ENCODE measurements at regions not wholly inside any gene's neighbourhood (a gene's known extent, or its start where the extent isn't known, plus 50 kb on each side); places are given as distances from the start of the nearest gene placed in this dataset.
"Not testable (repeated sequence)": the region's sequence is repeated elsewhere in the genome, so short reads cannot be mapped to it uniquely, and the experiment has no call there.

DNA sequence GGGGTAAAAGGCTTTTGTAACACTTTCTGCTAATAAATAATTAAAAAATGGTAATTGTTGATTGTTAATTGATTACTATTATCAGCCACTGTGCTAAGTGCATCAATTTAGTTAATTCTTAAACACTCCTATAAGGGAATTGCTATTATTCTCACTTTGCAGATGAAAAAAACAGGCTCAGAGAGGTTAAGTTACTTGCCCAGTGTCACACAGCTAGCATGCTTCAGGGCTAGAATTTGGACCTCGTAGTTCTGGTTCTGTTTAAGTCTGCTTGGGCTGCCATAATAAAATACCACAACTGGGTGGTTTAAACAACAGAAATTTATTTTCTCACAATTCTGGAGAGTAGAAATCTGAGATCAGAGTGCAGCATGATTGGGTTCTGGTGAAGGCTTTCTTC is 164.8 kb upstream of the TBX18 start:
- no peak for DNase-seq (ENCODE audit: low read depth in 2 of 2)

GRCh38 chr6:84927551-84927950 is 163.2 kb upstream of the TBX18 start:
- DNase-seq (ENCODE audit: low read depth in 2 of 2) = no peak

DNA sequence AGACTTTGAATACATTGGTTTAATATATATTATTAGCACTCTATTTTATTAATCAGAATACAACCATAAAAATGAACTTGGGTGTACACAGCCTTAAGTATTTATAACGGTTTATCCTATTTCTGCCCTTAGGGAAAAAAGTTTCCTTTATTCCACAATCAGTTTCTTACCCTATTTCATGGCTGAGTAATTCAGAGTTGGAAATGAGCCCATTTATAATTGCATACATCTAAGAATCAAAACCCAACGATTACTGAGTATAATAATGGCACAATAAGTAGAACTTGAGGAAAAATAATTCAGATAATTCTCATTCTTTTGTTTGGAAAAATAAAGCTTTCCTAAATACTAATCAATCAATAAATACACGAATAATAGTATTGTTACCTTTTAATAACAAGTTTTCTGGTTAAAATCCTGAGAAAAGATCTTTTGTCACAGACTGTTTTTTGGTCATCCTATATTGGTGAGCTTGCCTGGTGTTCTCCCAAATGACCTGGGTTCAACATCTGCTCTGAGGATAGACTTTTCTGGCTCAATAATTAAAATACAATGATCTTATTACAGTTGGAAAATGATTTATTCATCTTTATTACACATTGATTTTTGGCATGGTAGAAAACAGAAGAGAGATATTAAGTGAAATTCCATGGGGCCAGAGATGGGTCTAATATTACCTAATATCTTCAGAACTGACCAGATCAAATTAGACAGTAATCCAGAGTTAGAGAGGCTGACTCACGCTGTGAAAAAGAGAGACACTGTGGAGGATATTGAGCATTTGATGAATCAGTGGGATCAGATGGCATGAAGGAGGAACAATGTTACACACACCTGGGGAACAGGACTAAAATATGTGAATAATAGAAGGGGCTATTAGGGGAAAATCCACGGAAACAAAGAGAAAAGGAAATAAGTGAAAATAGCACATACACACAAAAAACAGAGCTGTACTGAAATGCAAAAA is 162.1 kb upstream of the TBX18 start:
- DNase-seq (ENCODE audit: low read depth in 2 of 2) = no peak

DNA sequence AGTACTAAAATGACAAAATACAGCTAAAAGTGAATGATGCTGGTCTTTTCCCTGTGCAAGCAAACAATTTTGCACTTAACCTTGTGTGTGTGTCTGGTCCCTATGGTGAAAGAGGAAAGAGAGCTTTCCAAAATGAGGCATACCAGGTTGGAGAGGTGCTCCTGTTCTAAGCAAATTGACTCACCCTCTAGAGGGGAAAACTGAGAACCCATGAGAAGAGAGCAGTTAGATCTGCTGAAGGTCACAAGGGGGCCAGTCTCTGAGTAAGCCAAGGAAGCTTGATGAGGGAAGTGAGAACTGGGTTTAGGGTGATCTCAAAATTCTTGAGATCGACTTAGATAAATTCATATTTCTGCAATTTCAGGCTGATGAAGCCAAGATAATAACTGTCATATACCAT is 157.5 kb upstream of the TBX18 start:
- DNase-seq (ENCODE audit: low read depth in 2 of 2) = no peak

- no peak for DNase-seq (ENCODE audit: low read depth in 2 of 2)
Measured at GRCh38 chr6:84920021-84920420, 155.6 kb upstream of the TBX18 start.

DNA sequence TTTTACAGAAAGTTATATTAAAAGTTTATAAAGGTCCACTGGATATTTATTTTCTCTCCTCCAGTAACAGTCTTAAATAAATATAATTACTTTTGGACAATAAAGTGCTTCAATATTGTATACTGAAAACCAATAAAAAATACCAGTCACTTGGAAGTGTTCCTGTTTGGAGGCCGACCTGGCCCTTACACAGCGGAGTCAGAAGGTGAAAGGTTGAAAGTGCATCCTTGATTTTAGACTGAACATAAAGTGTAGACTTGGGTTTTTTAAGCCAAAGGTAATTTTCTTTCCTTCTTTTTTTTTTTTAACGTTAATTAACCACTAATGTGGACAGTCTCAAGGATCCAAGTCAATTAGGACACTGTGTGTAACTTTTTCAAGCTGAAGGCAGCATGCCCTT is 152.3 kb upstream of the TBX18 start:
- DNase-seq (ENCODE audit: low read depth in 2 of 2) = no peak

GRCh38 chr6:84912472-84913322 is 148.3 kb upstream of the TBX18 start:
- DNase-seq (ENCODE audit: low read depth in 2 of 2) = no peak

- DNase-seq (ENCODE audit: low read depth in 2 of 2) = no peak
Measured at GRCh38 chr6:84910906-84911607, 146.7 kb upstream of the TBX18 start.

DNA sequence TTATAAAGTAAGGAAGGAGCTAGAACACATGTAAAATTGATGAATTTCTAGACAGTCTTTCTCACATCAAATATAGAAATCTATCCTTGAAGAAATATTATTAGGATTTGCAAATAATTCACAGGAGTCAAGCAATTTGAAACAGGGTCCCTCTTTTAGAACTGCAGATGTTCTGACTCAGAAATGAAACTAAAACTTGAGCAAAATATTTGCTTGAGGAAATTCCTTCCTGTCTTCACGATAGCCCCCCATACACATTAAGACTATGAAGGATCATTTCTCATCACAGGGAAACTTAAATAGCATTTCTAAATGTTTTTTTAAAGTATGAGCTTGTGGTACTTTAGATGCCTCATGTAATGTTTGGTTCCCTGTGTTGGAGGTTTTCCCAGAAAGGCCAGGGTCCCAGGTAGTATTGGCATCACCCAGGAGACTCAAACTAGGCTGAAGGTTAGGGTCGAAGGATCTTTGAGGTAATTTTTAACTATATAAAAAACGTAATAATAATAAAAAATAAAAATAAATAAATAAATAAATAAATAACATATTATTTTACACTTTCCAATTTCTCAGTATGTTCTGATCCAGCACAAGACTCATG is 144.0 kb upstream of the TBX18 start:
- no peak for DNase-seq (ENCODE audit: low read depth in 2 of 2)

- no peak for DNase-seq (ENCODE audit: low read depth in 2 of 2)
Measured at GRCh38 chr6:84906514-84906913, 142.1 kb upstream of the TBX18 start.

- DNase-seq (ENCODE audit: low read depth in 2 of 2) = no peak
Measured at GRCh38 chr6:84905823-84906222, 141.4 kb upstream of the TBX18 start.

GRCh38 chr6:84902354-84902928 is 138.0 kb upstream of the TBX18 start:
- DNase-seq (ENCODE audit: low read depth in 2 of 2) = no peak

DNA sequence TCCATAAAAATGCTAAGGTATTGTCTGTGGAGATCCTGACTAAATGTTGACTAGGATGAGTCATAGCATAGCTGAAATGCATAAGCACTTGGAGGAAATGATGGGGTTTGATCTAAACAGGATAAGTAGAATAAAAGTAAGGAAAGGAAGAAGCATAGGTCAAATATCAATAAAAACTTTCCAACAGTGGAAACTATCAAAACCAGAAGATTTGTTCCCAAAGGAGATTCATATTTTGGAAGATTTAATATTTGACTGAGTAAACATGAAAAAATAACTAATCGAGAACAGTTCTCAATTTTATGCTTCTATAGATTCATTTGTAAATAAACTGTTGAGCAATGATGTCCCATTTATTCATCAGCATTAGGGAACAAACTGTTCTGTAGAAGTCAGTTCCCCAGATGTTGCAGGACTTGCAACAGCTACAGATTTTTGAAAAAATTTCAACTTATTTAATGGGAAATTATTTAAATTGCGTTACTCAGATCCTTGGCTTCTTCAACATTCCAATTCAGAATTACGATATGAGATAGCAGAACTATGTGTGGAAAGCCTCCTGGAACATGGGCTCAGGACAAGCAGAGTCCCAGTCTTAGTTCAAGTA is 133.7 kb upstream of the TBX18 start:
- DNase-seq (ENCODE audit: low read depth in 2 of 2) = no peak

DNA sequence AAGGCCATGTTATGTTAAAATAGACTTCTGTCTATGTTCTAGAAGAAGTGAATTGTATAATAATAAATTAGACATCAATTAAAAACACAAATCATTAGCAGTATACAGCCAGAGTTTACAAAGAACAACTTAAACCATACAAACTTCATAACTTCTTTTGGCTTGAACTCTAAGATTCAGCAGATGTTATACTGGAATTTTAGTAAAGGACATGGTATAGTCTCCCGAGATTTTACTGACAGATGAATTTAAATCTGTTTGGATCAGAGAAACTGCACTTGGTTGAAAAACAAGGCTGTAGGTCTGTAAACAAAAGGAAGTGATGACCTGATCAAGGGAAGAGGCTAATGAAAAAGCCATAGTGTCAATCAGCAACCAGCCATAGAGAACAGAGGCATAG is 132.6 kb upstream of the TBX18 start:
- DNase-seq (ENCODE audit: low read depth in 2 of 2) = no peak

DNA sequence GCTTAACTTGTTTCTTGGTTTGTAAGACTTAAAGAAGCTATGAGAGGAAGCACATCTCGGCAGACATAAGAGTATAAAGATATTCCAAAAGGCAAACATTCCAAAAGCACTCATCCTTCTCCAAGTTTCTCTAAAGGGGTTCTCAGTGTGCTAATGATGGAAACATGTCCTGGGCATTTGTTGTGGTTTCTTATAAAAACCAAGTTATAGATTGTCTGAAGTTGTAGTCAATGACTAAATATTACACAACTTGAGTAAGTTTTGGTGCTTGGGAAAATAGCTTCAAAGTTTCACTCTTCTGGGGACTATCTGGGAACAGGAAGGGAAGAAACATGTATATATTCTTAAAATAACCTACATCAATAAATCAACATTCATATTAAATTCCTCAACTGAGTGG is 128.3 kb upstream of the TBX18 start:
- no peak for DNase-seq (ENCODE audit: low read depth in 2 of 2)

- no peak for DNase-seq (ENCODE audit: low read depth in 2 of 2)
Measured at GRCh38 chr6:84882768-84883766, 118.7 kb upstream of the TBX18 start.

DNA sequence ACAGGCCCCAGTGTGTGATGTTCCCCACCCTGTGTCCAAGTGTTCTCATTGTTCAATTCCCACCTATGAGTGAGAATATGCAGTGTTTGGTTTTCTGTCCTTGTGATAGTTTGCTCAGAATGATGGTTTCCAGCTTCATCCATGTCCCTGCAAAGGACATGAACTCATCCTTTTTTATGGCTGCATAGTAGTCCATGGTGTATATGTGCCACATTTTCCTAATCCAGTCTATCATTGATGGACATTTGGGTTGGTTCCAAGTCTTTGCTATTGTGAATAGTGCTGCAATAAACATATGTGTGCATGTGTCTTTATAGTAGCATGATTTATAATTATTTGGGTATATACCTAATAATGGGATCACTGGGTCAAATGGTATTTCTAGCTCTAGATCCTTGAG is 115.0 kb upstream of the TBX18 start:
- DNase-seq (ENCODE audit: low read depth in 2 of 2) = not testable (repeated sequence)

DNA sequence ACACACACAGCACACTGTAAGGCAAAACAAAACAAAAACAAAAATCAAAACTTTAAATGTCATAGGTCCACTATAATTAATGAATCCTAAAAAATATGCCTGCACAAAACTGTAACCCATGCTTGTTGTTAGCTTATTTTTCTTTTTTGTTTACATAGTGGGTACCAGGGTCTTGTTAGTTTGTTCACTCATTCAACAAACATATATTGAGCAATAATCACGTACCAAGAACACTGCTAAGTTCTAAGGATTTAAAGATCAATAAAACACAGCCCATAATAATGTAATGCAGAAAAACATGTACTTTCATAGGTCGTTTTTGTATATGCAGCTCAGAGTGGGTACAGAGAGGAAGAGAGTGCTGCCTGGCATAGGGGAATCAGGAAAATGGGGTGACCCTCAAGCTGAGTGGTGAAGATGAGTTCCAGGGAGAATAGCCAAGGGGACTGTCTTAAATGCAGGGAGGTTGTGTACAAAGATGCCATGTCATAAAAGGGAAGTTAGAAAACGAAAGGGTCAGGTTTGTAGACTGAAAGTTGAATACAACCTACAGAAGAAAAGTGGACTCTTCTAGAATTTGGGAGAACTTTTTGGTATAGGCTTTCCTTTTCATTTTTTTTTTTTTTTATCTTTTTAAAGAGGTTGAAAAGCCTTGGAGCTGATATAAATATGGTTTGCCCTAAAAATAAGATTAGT is 113.3 kb upstream of the TBX18 start:
- DNase-seq (ENCODE audit: low read depth in 2 of 2) = no peak

All from activated CD4-positive, alpha-beta T cell treated with anti-CD3 and anti-CD28 coated beads for 24 hours (primary cell).